Mesothelial cell of epicardium (in vitro differentiated cells): ENCODE measurements at regions not wholly inside any gene's neighbourhood (a gene's known extent, or its start where the extent isn't known, plus 50 kb on each side); places are given as distances from the start of the nearest gene placed in this dataset.

ENCODE experiments used
- DNase-seq, 2 experiments: peaks; one replicate each; pipeline ENCODE4 v3.0.0; 2021; ENCODE audit warnings: low spot score in 2 of 2; ENCODE audit not compliant: unreplicated experiment in 2 of 2
- H3K27ac Mint-ChIP-seq: 2 replicates; pipeline ENCODE4 v1.8.0; 2021; ENCODE audit warnings: mixed read lengths
- H3K27me3 Mint-ChIP-seq: 2 replicates; pipeline ENCODE4 v1.8.0; 2021; ENCODE audit warnings: low read depth, mixed read lengths
- H3K36me3 Mint-ChIP-seq: 2 replicates; pipeline ENCODE4 v1.8.0; 2021; ENCODE audit warnings: mixed read lengths
- H3K4me1 Mint-ChIP-seq: 2 replicates; pipeline ENCODE4 v1.8.0; 2021; ENCODE audit warnings: mixed read lengths
- H3K4me3 Mint-ChIP-seq: 2 replicates; pipeline ENCODE4 v1.8.0; 2021; ENCODE audit warnings: mild to moderate bottlenecking, moderate library complexity, mixed read lengths
- H3K9me3 Mint-ChIP-seq: 2 replicates; pipeline ENCODE4 v1.8.0; 2021; ENCODE audit warnings: mixed read lengths
- TF ChIP-seq, protein P1 (sequence below): fragments of 200-600 bp; sonication (generic); IDR thresholded peaks from one replicate; pipeline ENCODE4 v1.5.0; 2021; ENCODE audit warnings: antibody characterized with exemption; ENCODE audit not compliant: unreplicated experiment

DNA sequence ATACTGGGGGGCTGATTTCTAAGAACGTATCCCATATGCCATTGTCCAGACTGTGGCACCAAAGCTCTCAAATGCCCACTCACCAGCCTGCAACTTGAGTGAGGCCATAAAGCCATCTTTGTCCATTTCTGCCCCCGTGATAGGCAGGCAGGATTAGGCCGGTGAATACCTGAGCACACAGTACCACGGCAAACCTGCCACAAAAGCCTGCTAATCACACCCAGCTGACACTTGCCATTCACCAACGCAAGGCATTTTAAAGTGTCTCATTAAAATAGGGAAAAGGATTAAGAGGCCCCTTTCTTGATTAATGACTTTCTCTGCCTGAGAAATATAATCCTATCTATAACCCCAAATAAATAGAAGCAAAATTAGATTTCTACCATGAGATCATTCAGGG is 111.4 kb upstream of the NANOS1 start:
- Mint-ChIP-seq H3K4me3 (no peak overlapping the region), H3K27me3 (no peaks in the 10 kb centered on the region), H3K9me3 (no peaks in the 10 kb centered on the region), H3K4me1 (peaks cover 12% of the 10 kb centered on the region), H3K36me3 (no peaks in the 10 kb centered on the region), H3K27ac (no peak overlapping the region)
- TF ChIP-seq, protein P1, sequence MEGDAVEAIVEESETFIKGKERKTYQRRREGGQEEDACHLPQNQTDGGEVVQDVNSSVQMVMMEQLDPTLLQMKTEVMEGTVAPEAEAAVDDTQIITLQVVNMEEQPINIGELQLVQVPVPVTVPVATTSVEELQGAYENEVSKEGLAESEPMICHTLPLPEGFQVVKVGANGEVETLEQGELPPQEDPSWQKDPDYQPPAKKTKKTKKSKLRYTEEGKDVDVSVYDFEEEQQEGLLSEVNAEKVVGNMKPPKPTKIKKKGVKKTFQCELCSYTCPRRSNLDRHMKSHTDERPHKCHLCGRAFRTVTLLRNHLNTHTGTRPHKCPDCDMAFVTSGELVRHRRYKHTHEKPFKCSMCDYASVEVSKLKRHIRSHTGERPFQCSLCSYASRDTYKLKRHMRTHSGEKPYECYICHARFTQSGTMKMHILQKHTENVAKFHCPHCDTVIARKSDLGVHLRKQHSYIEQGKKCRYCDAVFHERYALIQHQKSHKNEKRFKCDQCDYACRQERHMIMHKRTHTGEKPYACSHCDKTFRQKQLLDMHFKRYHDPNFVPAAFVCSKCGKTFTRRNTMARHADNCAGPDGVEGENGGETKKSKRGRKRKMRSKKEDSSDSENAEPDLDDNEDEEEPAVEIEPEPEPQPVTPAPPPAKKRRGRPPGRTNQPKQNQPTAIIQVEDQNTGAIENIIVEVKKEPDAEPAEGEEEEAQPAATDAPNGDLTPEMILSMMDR = no peak
- DNase-seq = no peak

- DNase-seq = no peak
- no peaks in the 10 kb centered on the region for H3K27me3 Mint-ChIP-seq
- H3K9me3 Mint-ChIP-seq = no peaks in the 10 kb centered on the region
- no peak overlapping the region for H3K27ac Mint-ChIP-seq
- no peak overlapping the region for H3K4me3 Mint-ChIP-seq
- H3K36me3 Mint-ChIP-seq = no peaks in the 10 kb centered on the region
- H3K4me1 Mint-ChIP-seq = peaks cover 11% of the 10 kb centered on the region
- TF ChIP-seq, protein P1 = no peak
These were observed 110.9 kb upstream of the NANOS1 start for GRCh38 chr10:118918587-118918986.

DNA sequence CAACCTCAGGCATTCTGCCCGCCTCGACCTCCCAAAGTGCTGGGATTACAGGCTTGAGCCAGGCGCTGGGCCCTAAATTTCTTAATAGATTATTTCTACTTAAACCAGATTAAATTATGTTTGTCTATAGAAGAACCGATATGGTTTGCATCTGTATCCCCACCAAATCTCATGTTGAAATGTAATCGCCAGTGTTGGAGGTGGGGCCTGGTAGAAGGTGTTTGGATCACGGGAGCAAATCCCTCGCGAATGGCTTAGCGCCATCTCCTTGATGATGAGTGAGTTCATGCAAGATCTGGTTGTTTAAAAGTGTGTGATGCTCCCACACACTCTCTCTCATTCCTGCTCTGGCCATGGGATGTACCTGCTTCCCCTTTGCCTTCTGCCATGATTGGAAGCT is 109.3 kb upstream of the NANOS1 start:
- H3K36me3 Mint-ChIP-seq = no peaks in the 10 kb centered on the region
- TF ChIP-seq, protein P1 = no peak
- no peaks in the 10 kb centered on the region for H3K9me3 Mint-ChIP-seq
- no peak overlapping the region for H3K4me3 Mint-ChIP-seq
- no peak overlapping the region for H3K27ac Mint-ChIP-seq
- DNase-seq = no peak
- H3K27me3 Mint-ChIP-seq = no peaks in the 10 kb centered on the region
- H3K4me1 Mint-ChIP-seq = peaks cover 8% of the 10 kb centered on the region

DNA sequence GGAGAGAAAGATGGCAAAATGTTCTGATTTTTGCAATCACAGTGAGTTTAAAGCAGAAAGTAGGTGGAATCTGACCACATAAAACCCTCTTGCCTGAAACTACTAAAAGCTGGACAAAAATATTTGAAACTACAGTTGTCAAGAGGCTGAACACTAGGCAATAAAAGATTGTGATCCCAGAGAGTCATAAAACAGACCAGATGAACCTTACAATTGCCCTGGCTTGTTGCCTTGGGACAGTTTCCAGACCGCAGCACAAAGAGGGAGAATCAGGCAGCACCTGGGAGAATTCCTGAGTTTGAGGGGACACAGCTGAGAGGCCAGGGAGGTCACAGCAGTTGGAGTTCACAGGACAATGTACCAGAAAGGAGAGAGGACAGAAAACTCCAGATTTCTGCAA is 107.3 kb upstream of the NANOS1 start:
- no peaks in the 10 kb centered on the region for H3K36me3 Mint-ChIP-seq
- H3K27me3 Mint-ChIP-seq = no peaks in the 10 kb centered on the region
- H3K4me1 Mint-ChIP-seq = peaks cover 8% of the 10 kb centered on the region
- TF ChIP-seq, protein P1 = no peak
- H3K9me3 Mint-ChIP-seq = no peaks in the 10 kb centered on the region
- no peak for DNase-seq
- no peak overlapping the region for H3K4me3 Mint-ChIP-seq
- no peak overlapping the region for H3K27ac Mint-ChIP-seq

DNA sequence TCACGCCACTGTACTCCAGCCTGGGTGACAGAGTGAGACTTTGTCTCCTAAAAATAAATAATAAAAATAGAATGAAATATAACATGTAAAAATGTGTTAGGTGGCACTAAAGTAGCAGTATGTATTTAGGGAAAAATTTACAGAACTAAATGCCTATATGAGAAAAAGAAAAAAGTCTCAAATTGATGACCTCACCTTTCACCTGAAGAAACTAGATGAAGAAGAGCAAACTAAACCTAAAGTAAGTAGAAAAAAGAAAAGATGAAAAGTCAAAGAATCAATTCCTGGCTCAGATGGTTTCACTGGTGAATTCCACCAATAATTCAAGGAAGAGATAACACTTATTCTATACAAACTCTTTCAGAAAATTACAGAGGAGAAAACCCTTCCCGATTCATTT is 106.5 kb upstream of the NANOS1 start:
- DNase-seq = no peak
- Mint-ChIP-seq H3K27me3 (no peaks in the 10 kb centered on the region), H3K27ac (no peak overlapping the region), H3K36me3 (no peaks in the 10 kb centered on the region), H3K4me3 (no peak overlapping the region), H3K9me3 (no peaks in the 10 kb centered on the region), H3K4me1 (peaks cover 8% of the 10 kb centered on the region)
- TF ChIP-seq, protein P1 = no peak

- no peak for DNase-seq
- Mint-ChIP-seq H3K9me3 (peaks cover 9% of the 10 kb centered on the region), H3K4me3 (no peak overlapping the region), H3K27me3 (no peaks in the 10 kb centered on the region), H3K27ac (no peak overlapping the region), H3K4me1 (peaks cover 8% of the 10 kb centered on the region), H3K36me3 (no peaks in the 10 kb centered on the region)
- TF ChIP-seq, protein P1 = no peak
These were observed 105.0 kb upstream of the NANOS1 start for GRCh38 chr10:118924493-118924892.
